KMS-11 (cell line): ENCODE measurements at regions not wholly inside any gene's neighbourhood (a gene's known extent, or its start where the extent isn't known, plus 50 kb on each side); places are given as distances from the start of the nearest gene placed in this dataset.

Experiments
- H2AFZ ChIP-seq: fragments of 200-600 bp; sonication (generic); 2 replicates; pipeline ENCODE4 v1.6.1; 2016; ENCODE audit warnings: antibody characterized with exemption, mixed run types, low read depth
- H3K27ac ChIP-seq: fragments of 200-600 bp; sonication (generic); 2 replicates; pipeline ENCODE4 v1.6.1; 2016; ENCODE audit warnings: mild to moderate bottlenecking, mixed run types
- H3K27me3 ChIP-seq: fragments of 200-600 bp; sonication (generic); 2 replicates; pipeline ENCODE4 v1.6.1; 2017; ENCODE audit warnings: mild to moderate bottlenecking, low read depth, mixed run types, moderate library complexity; ENCODE audit not compliant: insufficient read depth
- H3K36me3 ChIP-seq: fragments of 200-600 bp; sonication (generic); 2 replicates; pipeline ENCODE4 v1.6.1; 2017; ENCODE audit warnings: mild to moderate bottlenecking, mixed run types; ENCODE audit not compliant: insufficient read depth
- H3K4me1 ChIP-seq: fragments of 200-600 bp; sonication (generic); 2 replicates; pipeline ENCODE4 v1.6.1; 2016; ENCODE audit warnings: mild to moderate bottlenecking, low read depth, mixed run types; ENCODE audit not compliant: poor library complexity, severe bottlenecking
- H3K4me2 ChIP-seq: fragments of 200-600 bp; sonication (generic); 2 replicates; pipeline ENCODE4 v1.7.0; 2016; ENCODE audit warnings: mild to moderate bottlenecking, mixed run types
- H3K4me3 ChIP-seq: fragments of 200-600 bp; sonication (generic); IDR thresholded peaks from 2 replicates; pipeline ENCODE4 v1.6.1; 2017; ENCODE audit warnings: low read depth, low read length, mixed read lengths; ENCODE audit not compliant: insufficient read depth
- H3K79me2 ChIP-seq: fragments of 200-600 bp; sonication (generic); 2 replicates; pipeline ENCODE4 v1.6.1; 2016; ENCODE audit warnings: low read depth, mixed run types; ENCODE audit not compliant: insufficient read depth
- H3K9ac ChIP-seq: fragments of 200-600 bp; sonication (generic); 2 replicates; pipeline ENCODE4 v1.6.1; 2016; ENCODE audit warnings: mild to moderate bottlenecking, mixed run types
- H4K20me1 ChIP-seq: fragments of 200-600 bp; sonication (generic); 2 replicates; pipeline ENCODE4 v1.6.1; 2016; ENCODE audit warnings: mild to moderate bottlenecking, mixed run types; ENCODE audit not compliant: insufficient read depth
- TF ChIP-seq, protein P1 (sequence below): fragments of 200-600 bp; sonication (generic); conservative IDR thresholded peaks from 2 replicates; pipeline ENCODE4 v1.6.1; 2017; ENCODE audit warnings: low read depth, mild to moderate bottlenecking, antibody characterized with exemption, low read length, moderate library complexity, mixed read lengths

DNA sequence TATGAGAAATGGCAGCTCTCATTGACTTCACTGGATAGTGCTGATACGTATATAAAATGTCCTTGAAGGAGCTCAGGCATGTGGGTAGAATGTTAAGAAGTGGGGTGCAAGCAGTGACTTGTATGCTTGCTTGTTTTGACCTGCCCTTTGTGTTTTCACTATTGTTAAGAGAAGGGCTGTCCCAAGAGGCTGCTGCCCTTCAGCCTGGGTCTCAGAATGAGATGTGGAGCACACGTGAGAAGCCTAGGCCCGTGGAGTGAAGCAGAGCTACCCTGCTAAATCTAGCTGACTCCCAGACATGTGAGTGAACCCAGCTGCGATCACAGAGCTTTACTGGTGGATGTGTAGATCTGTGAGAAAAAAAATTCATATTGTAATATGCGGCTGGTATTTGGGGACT, 305.3 kb upstream of the RGS17 start:
- TF ChIP-seq, protein P1, sequence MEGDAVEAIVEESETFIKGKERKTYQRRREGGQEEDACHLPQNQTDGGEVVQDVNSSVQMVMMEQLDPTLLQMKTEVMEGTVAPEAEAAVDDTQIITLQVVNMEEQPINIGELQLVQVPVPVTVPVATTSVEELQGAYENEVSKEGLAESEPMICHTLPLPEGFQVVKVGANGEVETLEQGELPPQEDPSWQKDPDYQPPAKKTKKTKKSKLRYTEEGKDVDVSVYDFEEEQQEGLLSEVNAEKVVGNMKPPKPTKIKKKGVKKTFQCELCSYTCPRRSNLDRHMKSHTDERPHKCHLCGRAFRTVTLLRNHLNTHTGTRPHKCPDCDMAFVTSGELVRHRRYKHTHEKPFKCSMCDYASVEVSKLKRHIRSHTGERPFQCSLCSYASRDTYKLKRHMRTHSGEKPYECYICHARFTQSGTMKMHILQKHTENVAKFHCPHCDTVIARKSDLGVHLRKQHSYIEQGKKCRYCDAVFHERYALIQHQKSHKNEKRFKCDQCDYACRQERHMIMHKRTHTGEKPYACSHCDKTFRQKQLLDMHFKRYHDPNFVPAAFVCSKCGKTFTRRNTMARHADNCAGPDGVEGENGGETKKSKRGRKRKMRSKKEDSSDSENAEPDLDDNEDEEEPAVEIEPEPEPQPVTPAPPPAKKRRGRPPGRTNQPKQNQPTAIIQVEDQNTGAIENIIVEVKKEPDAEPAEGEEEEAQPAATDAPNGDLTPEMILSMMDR, result no peak
- H3K4me2 ChIP-seq, result no peak overlapping the region
- no peak overlapping the region for H3K4me3 ChIP-seq
- H3K79me2 ChIP-seq, result no peaks in the 10 kb centered on the region
- H2AFZ ChIP-seq, result no peak overlapping the region
- H3K27ac ChIP-seq, result no peak overlapping the region
- H3K36me3 ChIP-seq, result no peaks in the 10 kb centered on the region
- no peak overlapping the region for H3K9ac ChIP-seq
- no peaks in the 10 kb centered on the region for H4K20me1 ChIP-seq
- no peaks in the 10 kb centered on the region for H3K27me3 ChIP-seq
- H3K4me1 ChIP-seq, result no peaks in the 10 kb centered on the region

DNA sequence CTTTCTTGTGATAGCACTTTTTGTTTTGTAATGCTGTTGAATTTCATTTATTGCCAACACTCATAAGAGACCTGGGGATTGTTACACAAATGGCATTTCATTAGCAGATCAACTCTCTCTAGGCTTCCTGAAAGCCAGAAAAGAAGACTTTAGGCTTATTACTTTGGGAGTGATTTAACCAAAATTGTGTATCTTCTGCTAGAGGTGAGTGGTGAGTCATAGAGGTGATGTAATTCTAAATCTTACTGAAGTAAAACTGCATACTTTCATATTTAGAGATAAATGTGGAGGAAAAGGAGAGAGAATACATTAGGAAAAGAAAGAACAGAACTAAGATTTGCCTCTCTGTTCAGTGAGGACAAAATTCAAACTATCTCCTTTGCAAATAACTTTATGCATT, 304.7 kb upstream of the RGS17 start:
- TF ChIP-seq, protein P1, result no peak
- Histone ChIP-seq H3K27me3 (no peaks in the 10 kb centered on the region), H3K36me3 (no peaks in the 10 kb centered on the region), H3K4me1 (no peaks in the 10 kb centered on the region), H2AFZ (no peak overlapping the region), H3K79me2 (no peaks in the 10 kb centered on the region), H3K4me2 (no peak overlapping the region), H3K27ac (no peak overlapping the region), H3K9ac (no peak overlapping the region), H4K20me1 (no peaks in the 10 kb centered on the region), H3K4me3 (no peak overlapping the region)

DNA sequence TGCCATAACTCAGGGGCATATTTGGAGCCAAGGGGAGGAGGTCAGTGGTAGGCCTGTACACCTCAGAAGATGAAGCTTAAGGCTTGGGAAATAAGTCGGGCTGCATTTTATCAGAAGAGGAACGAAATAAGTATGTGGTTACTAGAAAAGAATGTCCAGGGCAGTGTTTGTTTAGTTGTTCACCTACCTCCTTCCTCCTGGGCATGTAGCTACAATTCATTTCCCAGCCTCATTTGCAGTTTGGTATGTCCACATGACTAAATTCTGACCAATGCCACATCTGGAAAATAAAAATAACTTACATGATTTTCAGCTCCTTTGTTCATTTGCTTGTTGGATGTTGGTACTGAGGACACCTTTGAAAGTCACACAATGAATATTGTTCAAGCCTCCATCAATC, 294.5 kb upstream of the RGS17 start:
- TF ChIP-seq, protein P1, result no peak
- no peaks in the 10 kb centered on the region for H4K20me1 ChIP-seq
- H3K27me3 ChIP-seq, result no peaks in the 10 kb centered on the region
- H3K9ac ChIP-seq, result no peak overlapping the region
- H3K36me3 ChIP-seq, result no peaks in the 10 kb centered on the region
- H3K4me1 ChIP-seq, result no peaks in the 10 kb centered on the region
- no peak overlapping the region for H3K4me3 ChIP-seq
- no peak overlapping the region for H3K27ac ChIP-seq
- no peaks in the 10 kb centered on the region for H3K79me2 ChIP-seq
- H3K4me2 ChIP-seq, result no peak overlapping the region
- no peak overlapping the region for H2AFZ ChIP-seq

DNA sequence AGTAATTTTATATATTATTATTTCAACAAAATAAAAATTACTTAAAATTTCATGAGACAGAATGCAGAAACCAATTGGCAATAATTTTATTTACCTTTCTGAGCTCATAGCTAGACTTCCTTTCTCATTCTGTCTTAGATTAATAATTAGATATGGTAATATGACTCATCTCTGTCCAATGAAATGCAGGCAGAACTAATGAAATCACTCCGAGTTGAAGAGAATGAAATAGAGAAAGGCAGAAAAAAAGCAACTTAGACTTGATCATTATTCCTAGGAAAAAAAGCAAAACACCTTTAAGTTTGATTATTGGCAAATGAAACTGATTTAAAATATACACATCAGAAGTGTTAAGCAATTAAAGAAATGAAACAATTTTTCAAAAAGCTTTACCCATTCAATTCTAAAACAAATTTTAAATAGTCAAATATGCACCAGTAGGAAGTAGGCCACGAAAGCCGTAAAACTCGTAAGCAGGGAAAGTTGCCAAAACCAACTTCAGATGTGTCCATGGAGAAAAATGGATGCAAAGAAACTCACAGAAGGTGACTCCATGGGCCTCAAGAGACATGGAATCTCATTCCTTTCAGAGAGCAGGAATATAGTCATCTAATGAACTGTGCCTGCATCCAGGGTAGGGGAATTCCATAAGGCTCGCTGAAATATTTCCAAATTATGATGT, 293.8 kb upstream of the RGS17 start:
- Histone ChIP-seq H3K27ac (no peak overlapping the region), H3K4me1 (no peaks in the 10 kb centered on the region), H4K20me1 (no peaks in the 10 kb centered on the region), H3K4me2 (no peak overlapping the region), H3K9ac (no peak overlapping the region), H3K36me3 (no peaks in the 10 kb centered on the region), H3K79me2 (no peaks in the 10 kb centered on the region), H2AFZ (no peak overlapping the region), H3K27me3 (no peaks in the 10 kb centered on the region), H3K4me3 (no peak overlapping the region)
- TF ChIP-seq, protein P1, result no peak
